ENCODE measurements at regions not wholly inside any gene's neighbourhood (a gene's known extent, or its start where the extent isn't known, plus 50 kb on each side); places are given as distances from the start of the nearest gene placed in this dataset.

- Histone ChIP-seq H4K8ac (ENCODE audit: low read depth in 2 of 2, low read length in 2 of 2) (no peak overlapping the region), H4K20me1 (ENCODE audit: insufficient read depth, low read length) (no peaks in the 10 kb centered on the region), H3K14ac (replicated peaks; ENCODE audit: low read depth, low read length) (no peak overlapping the region), H2BK20ac (ENCODE audit: low read depth, low read length) (no peak overlapping the region), H3K4me2 (ENCODE audit: low read depth, low read length) (no peak overlapping the region), H3K9ac (ENCODE audit: low read depth, low read length) (no peak overlapping the region), H2BK5ac (ENCODE audit: low read depth, low read length, poor library complexity, severe bottlenecking) (no peak overlapping the region), H2AK5ac (ENCODE audit: low read depth, low read length) (no peak overlapping the region), H4K5ac (ENCODE audit: low read depth, low read length) (no peak overlapping the region), H3K36me3 (ENCODE audit: control insufficient read depth, insufficient read depth, low read length) (no peaks in the 10 kb centered on the region), H3K79me1 (ENCODE audit: low read depth in 1 of 2, low read length in 2 of 2) (no peaks in the 10 kb centered on the region), H2AK9ac (replicated peaks; ENCODE audit: low read depth, low read length, poor library complexity) (no peak overlapping the region), H2BK15ac (ENCODE audit: low read depth, low read length) (no peak overlapping the region), H3K56ac (ENCODE audit: extremely low read depth, insufficient read depth, low read length) (no peak overlapping the region), H3K4ac (ENCODE audit: low read depth, low read length) (no peak overlapping the region), H4K91ac (ENCODE audit: insufficient read depth, low read depth, low read length) (no peak overlapping the region), H3K27ac (ENCODE audit: insufficient read depth, low read length) (no peak overlapping the region), H3K9me1 (ENCODE audit: insufficient read depth, low read length) (no peaks in the 10 kb centered on the region), H3K4me1 (ENCODE audit: control insufficient read depth, insufficient read depth, low read length) (no peaks in the 10 kb centered on the region), H3K4me3 (ENCODE audit: insufficient read depth, low read depth, low read length) (no peak overlapping the region), H3K23ac (ENCODE audit: low read depth, low read length) (no peak overlapping the region), H3K27me3 (ENCODE audit: control insufficient read depth, insufficient read depth, low read length) (no peaks in the 10 kb centered on the region), H2AFZ (replicated peaks; ENCODE audit: low read length, poor library complexity) (no peak overlapping the region), H2BK120ac (ENCODE audit: low read depth, low read length) (no peak overlapping the region), H3K9me3 (ENCODE audit: control insufficient read depth, insufficient read depth, low read length) (peaks cover 10% of the 10 kb centered on the region), H3K18ac (ENCODE audit: low read depth, low read length) (no peak overlapping the region)
- in situ Hi-C loops (cut with MboI; ENCODE audit: low sequenced_read_pairs) (no loop called here), intact Hi-C loops (cut with micrococcal nuclease) (no loop called here), dilution Hi-C loops (cut with HindIII; ENCODE audit: low sequenced_read_pairs, unreplicated experiment) (no loop called here)
- ATAC-seq (ENCODE audit: low read depth) (no peak), DNase-seq (no peak)
- WGBS, 2 experiments (ENCODE audit: extremely low coverage in 2 of 2, insufficient read length in 1 of 2) = 0% methylated on average over 1 of the region's 3 CpGs; no CpG with 5 or more reads in 1 of the 2 experiments
- ChIA-PET CTCF (no interaction called here), POLR2A (ENCODE audit: unreplicated experiment) (no interaction called here)
- TF ChIP-seq BHLHE40 (IDR thresholded peaks at IDR 0.05; ENCODE audit: low read depth, low read length) (no peak), RCOR1 (IDR thresholded peaks at IDR 0.05; ENCODE audit: insufficient replicate concordance, low read length) (no peak), NFE2L2 (IDR thresholded peaks at IDR 0.05; ENCODE audit: low read depth, low read length) (no peak), CHD1 (IDR thresholded peaks at IDR 0.05; ENCODE audit: low read depth, low read length) (no peak), ELK1 (IDR thresholded peaks at IDR 0.05; ENCODE audit: borderline replicate concordance, low read depth, low read length) (no peak), SMC3 (IDR thresholded peaks at IDR 0.05; ENCODE audit: low read depth, low read length) (no peak), RAD21 (IDR thresholded peaks at IDR 0.05; ENCODE audit: low read length) (no peak), MXI1 (IDR thresholded peaks at IDR 0.05; ENCODE audit: borderline replicate concordance, low read depth, low read length) (no peak), POLR2A (IDR thresholded peaks at IDR 0.05; ENCODE audit: low read depth, low read length) (no peak), RFX5 (IDR thresholded peaks at IDR 0.05; ENCODE audit: low read depth, low read length) (no peak), FOS (IDR thresholded peaks at IDR 0.05; ENCODE audit: low read depth, low read length) (no peak), CEBPB (IDR thresholded peaks at IDR 0.05; ENCODE audit: low read depth, low read length) (no peak), MAZ (IDR thresholded peaks at IDR 0.05; ENCODE audit: borderline replicate concordance, low read depth, low read length) (no peak), MAFK (IDR thresholded peaks at IDR 0.05; ENCODE audit: low read depth, low read length) (no peak)
- TF ChIP-seq, protein P1, sequence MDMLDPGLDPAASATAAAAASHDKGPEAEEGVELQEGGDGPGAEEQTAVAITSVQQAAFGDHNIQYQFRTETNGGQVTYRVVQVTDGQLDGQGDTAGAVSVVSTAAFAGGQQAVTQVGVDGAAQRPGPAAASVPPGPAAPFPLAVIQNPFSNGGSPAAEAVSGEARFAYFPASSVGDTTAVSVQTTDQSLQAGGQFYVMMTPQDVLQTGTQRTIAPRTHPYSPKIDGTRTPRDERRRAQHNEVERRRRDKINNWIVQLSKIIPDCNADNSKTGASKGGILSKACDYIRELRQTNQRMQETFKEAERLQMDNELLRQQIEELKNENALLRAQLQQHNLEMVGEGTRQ (IDR thresholded peaks at IDR 0.05; ENCODE audit: low read depth, low read length) = no peak
- TF ChIP-seq, protein P2, sequence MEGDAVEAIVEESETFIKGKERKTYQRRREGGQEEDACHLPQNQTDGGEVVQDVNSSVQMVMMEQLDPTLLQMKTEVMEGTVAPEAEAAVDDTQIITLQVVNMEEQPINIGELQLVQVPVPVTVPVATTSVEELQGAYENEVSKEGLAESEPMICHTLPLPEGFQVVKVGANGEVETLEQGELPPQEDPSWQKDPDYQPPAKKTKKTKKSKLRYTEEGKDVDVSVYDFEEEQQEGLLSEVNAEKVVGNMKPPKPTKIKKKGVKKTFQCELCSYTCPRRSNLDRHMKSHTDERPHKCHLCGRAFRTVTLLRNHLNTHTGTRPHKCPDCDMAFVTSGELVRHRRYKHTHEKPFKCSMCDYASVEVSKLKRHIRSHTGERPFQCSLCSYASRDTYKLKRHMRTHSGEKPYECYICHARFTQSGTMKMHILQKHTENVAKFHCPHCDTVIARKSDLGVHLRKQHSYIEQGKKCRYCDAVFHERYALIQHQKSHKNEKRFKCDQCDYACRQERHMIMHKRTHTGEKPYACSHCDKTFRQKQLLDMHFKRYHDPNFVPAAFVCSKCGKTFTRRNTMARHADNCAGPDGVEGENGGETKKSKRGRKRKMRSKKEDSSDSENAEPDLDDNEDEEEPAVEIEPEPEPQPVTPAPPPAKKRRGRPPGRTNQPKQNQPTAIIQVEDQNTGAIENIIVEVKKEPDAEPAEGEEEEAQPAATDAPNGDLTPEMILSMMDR (conservative IDR thresholded peaks at IDR 0.05; ENCODE audit: low read depth, low read length) = no peak
- no TSS peak for BruUV-seq (replicated peaks)
These were observed 818.8 kb upstream of the GYPC start for GRCh38 chr2:125837128-125837527.

All from IMR-90 (cell line).